Cerebellar nuclear complex (tissue), 1 donor: ENCODE measurements at regions not wholly inside any gene's neighbourhood (a gene's known extent, or its start where the extent isn't known, plus 50 kb on each side); places are given as distances from the start of the nearest gene placed in this dataset.

Experiments used
- DNase-seq, 2 experiments: peaks; one replicate each; lab custom pipeline; 2025; lab: John Stamatoyannopoulos, UW

GRCh38 chr3:22594990-22595389 lies 608.1 kb upstream of the UBE2E2 start:
- DNase-seq: no peak

DNA sequence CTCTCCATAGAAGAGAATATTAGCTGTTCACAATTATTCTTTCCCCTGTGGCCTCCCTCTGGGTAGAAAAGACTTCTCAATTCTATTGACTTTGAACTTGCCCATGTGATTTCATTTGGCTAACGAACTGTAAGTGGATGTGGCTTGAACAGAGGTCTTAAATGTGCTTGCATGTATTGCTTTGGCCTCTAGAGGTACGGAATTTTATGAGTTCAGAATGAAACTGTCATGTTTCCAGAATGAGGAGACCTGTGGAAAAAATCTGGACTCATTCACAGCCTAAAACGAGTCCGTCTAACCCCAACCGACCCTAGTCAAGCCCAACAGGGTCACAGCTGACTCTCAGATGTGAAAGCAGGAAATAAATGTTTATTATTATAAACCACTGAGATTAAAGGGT lies 596.7 kb upstream of the UBE2E2 start:
- no peak for DNase-seq

DNA sequence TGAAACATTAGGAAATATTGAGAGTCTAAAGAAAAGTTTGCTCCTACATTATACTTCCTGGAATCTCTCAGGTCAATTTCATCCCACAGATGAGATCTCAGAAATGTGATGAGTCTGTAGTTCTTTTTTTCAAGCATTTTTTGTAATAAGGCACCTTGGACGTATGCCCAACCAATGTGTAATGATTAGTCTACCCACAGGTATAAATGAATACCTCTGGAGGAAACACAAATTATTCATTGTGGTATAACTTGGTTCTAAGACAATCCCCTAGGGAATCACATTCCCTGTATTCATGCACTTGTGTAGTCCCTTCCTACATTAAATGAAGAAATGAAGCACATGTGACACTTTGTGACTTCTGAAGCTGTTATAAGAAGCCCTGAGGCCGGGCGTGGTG lies 596.2 kb upstream of the UBE2E2 start:
- DNase-seq: no peak

GRCh38 chr3:22608093-22608492 lies 595.0 kb upstream of the UBE2E2 start:
- no peak for DNase-seq

- no peak for DNase-seq
Observed at GRCh38 chr3:22608721-22609120, 594.4 kb upstream of the UBE2E2 start.

GRCh38 chr3:22609139-22609538 lies 594.0 kb upstream of the UBE2E2 start:
- no peak for DNase-seq

DNA sequence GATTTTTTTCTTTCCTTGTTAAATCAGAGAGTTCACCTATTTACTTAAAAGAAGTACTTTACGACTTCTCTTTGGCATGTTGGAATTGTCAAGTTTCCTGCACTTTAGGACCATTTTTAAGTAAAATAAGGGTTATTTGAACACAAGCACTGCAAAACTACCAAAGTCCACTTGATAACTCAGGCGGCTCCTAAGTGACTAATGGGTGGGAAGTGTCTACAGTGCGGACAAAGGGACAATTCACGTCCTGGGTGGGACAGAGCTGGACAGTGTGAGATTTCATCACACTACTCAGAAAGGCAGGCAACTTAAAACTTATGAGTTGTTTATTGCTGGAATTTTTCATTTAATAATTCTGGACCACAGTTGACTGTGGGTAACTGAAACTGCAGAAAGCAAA lies 590.2 kb upstream of the UBE2E2 start:
- no peak for DNase-seq

DNA sequence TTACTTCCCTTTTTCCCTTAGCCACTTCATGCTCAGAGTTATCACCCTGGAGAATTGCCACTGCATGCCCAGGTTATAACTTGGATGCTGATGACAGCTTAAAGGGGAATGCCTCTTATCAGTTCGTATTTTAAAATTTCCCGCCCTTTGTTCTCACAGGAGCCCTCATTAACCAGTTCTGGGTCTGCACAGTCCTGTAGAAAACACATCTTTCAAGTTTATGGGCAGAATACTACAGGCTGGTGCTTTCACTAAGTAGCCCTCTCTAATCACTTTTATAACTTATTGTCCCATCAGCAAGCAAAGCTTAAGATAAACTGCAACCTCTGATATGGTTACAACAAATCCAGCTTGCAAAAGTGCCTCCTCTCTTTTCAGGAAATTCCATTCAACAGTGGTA lies 587.3 kb upstream of the UBE2E2 start:
- no peak for DNase-seq

DNA sequence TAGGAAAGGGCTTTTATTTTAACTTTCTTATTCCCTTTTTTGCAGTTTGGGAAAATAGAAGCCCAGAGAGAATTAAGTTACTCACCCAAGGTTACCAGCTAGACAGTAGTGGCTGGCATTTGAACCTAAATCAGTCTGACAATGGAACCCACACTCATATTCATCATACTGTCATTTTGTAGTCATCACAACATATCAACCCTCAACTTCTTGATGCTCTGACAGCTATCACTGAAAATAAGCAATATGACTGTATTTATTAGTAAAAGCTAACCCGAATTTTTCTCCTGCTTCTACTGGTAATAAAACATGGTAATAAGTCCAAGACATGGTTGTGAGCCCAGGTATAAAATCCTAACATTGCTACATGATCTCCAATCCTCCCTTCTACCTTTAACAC lies 585.8 kb upstream of the UBE2E2 start:
- DNase-seq: no peak

DNA sequence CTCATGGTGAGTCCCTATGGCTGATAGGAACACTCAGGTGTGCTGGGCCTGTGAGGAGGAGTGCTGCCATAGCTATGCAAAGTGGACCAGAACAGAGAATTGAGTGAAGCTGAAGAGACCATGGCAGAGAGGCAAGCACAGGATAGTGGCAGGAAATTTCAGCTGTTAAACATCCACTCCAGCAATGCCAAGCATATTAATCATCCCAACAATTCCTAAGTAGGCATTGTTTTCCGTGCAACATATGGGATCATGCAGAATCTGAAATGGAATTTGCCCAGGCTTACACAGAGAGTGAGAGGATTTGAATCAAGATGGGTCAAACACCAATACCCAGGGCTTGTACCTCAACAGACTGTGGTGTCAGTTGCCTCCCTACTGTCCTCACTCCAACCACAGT lies 582.6 kb upstream of the UBE2E2 start:
- no peak for DNase-seq

GRCh38 chr3:22621205-22621809 lies 581.8 kb upstream of the UBE2E2 start:
- no peak for DNase-seq

DNA sequence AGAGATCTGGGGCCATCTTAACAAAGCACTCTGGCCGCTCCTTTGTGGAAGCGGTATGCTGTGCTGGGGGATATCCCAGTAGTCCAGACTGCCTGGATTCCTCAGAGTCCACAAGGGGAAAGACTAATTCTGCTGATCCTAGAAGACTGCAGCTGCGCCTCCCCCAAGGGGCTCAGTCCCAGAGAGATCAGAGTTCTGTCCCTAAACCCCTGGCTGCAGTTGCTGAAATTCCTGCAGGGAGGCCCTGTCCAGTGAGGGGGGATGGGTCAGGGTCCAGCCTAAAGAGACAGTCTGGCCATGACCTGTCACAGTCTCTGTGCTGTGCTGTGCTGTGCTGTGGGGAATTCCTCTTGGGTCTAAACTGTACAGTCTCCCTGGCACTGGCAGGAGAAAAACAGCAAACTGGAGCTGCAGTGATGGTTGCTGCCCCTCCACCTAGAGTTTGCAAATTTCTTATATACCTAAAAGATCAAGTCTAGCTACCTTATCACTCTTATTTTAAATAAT lies 575.1 kb upstream of the UBE2E2 start:
- DNase-seq: no peak

- DNase-seq: no peak
Observed at GRCh38 chr3:22632536-22632935, 570.6 kb upstream of the UBE2E2 start.

DNA sequence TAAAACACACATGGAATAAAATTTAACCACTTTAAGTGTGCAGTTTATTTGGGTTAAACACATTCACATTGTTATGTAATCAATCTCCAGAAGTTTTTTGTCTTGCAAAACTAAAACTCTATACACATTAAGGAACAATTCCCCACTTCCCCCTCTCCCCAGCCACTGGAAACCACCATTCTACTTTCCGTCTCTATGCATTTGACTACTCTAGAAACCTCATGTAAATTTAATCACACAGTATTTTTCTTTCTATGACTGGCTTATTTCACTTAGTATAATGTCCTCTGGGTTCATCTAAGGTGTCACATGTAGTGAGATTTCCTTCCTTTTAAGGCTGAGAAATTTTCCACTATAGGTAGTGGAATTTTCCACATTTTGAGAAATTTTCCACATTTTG lies 568.7 kb upstream of the UBE2E2 start:
- no peak for DNase-seq

DNA sequence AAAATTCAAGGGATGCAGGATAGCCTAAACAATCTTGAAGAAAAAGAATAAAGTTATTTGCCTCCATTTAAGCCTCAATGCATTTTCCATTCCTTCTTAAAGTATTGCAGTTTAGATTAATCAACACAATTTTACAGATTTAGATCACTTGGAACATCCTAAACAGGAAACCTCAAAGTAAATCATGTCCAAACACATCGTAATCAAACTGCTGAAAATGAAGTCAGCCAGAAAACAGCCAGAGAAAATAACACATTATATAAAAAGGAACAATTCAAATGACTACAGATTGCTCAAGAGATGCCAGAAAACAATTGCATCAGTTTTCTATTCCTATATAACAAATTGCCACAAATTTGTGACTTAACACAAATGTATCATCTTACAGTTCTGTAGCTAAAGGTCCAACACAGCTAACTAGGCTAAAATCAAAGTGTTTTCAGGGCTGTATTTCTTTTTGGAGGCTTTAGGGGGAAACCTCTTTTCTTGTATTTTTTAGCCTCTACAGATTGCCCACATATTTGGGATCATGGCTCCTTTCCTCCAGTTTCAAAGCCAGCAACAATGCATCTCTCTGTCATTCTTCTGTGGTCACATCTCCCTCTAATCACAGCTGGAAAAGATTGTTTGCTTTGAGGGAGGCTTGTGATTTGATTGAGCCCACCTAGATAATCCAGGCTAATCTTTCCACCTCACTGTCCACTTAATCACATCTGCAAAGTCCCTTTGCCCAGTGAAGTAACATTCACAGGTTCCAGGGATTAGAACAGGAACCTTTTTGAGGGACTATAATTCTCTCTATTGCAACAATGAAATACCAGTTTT lies 543.3 kb upstream of the UBE2E2 start:
- no peak for DNase-seq

- DNase-seq: no peak
Observed at GRCh38 chr3:22660606-22661005, 542.5 kb upstream of the UBE2E2 start.

DNA sequence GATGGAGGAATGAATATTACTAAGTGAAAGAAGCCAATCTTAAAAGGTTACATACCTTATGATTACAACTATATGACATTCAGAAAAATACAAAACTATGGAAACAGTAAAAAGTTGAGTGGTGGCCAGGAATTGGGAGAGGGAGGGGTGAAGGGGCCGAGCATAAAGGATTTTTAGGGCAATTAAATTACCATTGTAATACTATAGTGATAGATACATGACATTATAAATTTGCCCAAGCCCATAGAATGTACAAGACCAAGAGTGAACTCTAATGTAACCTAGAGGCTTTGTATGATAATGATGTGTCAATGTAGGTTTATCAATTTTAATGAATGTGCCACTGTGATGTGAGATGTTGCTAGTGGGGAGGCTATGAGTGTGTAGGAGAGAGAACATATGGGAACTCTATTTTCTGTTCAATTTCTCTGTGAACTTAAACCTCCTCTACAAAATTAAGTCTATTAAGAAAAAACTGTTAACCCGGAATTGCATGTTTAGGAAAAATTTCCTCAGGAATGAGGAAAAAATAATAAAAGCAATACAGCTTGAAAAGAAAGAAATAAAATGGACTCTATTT lies 541.9 kb upstream of the UBE2E2 start:
- DNase-seq: no peak

- DNase-seq: no peak
Observed at GRCh38 chr3:22665528-22665927, 537.6 kb upstream of the UBE2E2 start.

DNA sequence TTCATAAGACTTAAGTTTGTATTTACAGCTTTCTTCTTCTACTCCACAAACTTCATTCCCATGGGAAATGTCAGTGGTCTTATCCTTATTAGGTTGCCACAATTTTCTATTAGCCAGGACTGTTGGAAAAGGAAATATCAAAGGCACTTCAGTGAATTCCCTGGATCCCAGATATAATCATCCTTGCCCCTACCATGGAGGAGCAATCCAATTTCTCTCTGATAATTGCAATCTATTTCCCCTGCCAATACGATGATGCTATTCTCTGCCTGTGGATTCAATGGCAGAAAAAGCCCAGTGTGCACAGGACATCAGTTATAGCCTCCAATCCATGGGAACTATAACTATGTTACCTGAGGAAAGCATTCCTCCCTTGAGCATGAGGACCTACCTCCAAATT lies 536.4 kb upstream of the UBE2E2 start:
- DNase-seq: no peak

DNA sequence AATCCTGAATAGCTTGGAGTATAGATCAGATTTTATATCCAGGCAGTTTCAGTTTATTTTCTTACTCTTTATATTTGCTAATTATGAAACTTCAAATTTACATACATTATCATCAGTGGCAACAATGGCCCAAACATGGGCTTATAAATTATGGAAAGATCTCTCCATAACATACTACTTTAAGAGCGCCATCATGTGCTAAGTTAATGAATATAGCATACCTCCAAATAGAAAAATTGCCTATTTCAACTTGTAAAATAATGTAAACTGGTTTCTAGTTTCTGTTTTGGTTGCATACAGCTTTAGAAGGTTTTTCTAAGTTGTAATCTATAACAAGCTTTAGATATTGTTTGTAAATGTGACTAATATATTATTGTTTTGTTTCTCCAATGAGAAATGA lies 531.3 kb upstream of the UBE2E2 start:
- DNase-seq: no peak

DNA sequence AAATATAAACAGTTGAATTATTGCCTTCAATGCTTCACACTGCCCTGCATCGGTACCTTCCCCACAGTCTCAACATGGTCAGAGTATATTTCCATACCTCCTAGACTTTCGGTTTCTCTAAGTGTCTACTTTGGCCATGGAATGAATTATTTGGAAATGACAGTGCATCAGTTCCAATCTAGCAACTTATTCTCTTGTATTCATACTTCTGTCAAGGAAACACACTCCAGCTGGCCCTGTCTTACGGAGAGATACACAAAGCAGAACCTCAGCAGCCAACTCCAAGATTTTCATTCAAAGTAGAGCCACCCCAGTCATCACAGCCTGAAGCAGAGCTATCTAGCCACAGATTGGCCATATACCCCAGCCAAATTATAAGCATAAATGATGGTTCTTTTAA lies 518.4 kb upstream of the UBE2E2 start:
- DNase-seq: no peak

- DNase-seq: no peak
Observed at GRCh38 chr3:22685597-22685996, 517.5 kb upstream of the UBE2E2 start.

DNA sequence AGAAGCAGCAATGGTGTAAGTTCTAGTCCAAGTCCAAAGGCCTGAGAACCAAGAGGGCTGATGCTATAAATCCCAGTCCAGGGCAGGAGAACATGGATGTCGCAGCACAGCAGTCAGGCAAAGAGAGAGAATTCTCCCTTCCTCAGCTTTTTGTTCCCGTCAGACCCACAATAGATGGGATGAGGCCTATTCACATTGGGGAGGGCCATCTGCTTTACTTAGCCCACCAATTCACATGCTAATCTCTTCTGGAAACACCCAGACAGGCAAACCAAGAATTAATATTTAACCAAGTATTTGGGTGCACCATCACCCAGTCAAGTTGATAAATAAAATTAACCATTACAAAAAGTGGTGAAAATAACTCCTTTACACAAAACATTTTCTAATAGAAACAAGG lies 511.7 kb upstream of the UBE2E2 start:
- no peak for DNase-seq
